Gastrocnemius medialis (tissue), 4 donors: ENCODE measurements at regions not wholly inside any gene's neighbourhood (a gene's known extent, or its start where the extent isn't known, plus 50 kb on each side); places are given as distances from the start of the nearest gene placed in this dataset.
"Not testable (repeated sequence)": the region's sequence is repeated elsewhere in the genome, so short reads cannot be mapped to it uniquely, and the experiment has no call there.

Experiments used
- ATAC-seq, 2 donors: fragments of 150-250 bp; one replicate each; pipeline ENCODE4 v1.9.1; 2016
- DNase-seq, 2 donors: peaks; one replicate each; pipeline ENCODE4 v3.0.0-alpha.2; 2019
- H3K27ac ChIP-seq, 4 donors: fragments of 200-600 bp; sonication (generic); 1 replicate in 1 of 4; 2 replicates in 3 of 4; pipeline ENCODE4 v1.5.1; 2016 to 2018; ENCODE audit warnings: mild to moderate bottlenecking in 2 of 4, moderate library complexity in 1 of 4
- H3K27me3 ChIP-seq, 3 donors: fragments of 200-600 bp; sonication (generic) in 2 of 3; 1 replicate in 1 of 3; 2 replicates in 2 of 3; pipeline versions ENCODE4 v1.5.1 to v1.6.0; 2016 to 2019; ENCODE audit warnings: mild to moderate bottlenecking in 1 of 3, moderate library complexity in 1 of 3
- H3K36me3 ChIP-seq, 2 donors: fragments of 200-600 bp; sonication (generic) in 1 of 2; one replicate each; pipeline ENCODE4 v1.5.1; 2017 to 2018
- H3K4me1 ChIP-seq, 2 donors: fragments of 200-600 bp; sonication (generic) in 1 of 2; one replicate each; pipeline ENCODE4 v1.5.1; 2016 to 2017; ENCODE audit warnings: mild to moderate bottlenecking in 2 of 2
- H3K4me3 ChIP-seq, 4 donors: fragments of 200-600 bp; sonication (generic) in 3 of 4; 1 replicate in 1 of 4; 2 replicates in 3 of 4; pipeline ENCODE4 v1.5.1; 2016 to 2019; ENCODE audit warnings: mild to moderate bottlenecking in 2 of 4
- H3K9me3 ChIP-seq, 3 donors: fragments of 200-600 bp; sonication (generic) in 2 of 3; 1 replicate in 1 of 3; 2 replicates in 2 of 3; pipeline ENCODE4 v1.5.1; 2016 to 2019
- POLR2A ChIP-seq, 2 donors: fragments of 450-650 bp; IDR thresholded peaks; one replicate each; pipeline ENCODE4 v1.6.1; 2017; ENCODE audit warnings: antibody characterized with exemption in 2 of 2, mild to moderate bottlenecking in 2 of 2, moderate library complexity in 2 of 2
- in situ Hi-C, 4 donors: fragments of 200-750 bp; cut with MboI; loops; one replicate each; pipeline versions ENCODE4 v1.15.0 to v1.8.0; 2017; ENCODE audit warnings: low sequenced_read_pairs in 4 of 4
- intact Hi-C: fragments of 100-400 bp; cut with DNase I; formaldehyde crosslinking; loops from one replicate; pipeline ENCODE4 v1.15.1; 2023; ENCODE audit warnings: low total_unique reads
- TF ChIP-seq, protein P1 (sequence below), 5 experiments: fragments of 450-650 bp in 3 of 5; fragments of 200-600 bp in 2 of 5; sonication (generic) in 2 of 5; IDR thresholded peaks in 4 of 5; conservative IDR thresholded peaks in 1 of 5; 1 replicate in 4 of 5; 2 replicates in 1 of 5; pipeline ENCODE4 v1.5.1; 2016 to 2019; ENCODE audit warnings: antibody characterized with exemption in 5 of 5, mild to moderate bottlenecking in 3 of 5, moderate library complexity in 3 of 5

DNA sequence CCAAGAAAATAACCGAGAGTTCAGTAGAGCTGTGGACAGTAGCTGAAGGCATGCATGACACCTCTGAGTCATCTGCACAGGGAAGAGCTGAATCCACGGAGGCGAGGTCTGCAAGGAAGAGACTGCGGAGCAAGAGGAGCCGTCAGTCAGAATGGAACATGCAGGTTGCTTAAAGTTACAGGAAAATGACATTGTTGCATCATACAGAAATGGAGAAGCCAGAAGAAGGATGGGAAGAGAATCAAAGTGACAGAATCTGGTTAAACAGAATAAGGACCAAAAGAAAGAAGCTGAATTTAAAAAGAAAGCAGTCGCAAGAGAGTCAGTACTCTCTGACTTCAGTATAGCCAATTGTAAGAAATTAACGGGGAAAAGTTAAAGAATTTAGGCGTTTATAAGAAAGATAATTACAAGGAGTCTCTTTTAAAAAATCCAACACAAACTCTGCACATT is 533.8 kb downstream of the ADCYAP1 start:
- intact Hi-C loops: no loop called here
- no peak for DNase-seq
- H3K27ac ChIP-seq: no peak overlapping the region
- ATAC-seq: no peak
- H3K4me1 ChIP-seq: no peaks in the 10 kb centered on the region
- TF ChIP-seq, protein P1, sequence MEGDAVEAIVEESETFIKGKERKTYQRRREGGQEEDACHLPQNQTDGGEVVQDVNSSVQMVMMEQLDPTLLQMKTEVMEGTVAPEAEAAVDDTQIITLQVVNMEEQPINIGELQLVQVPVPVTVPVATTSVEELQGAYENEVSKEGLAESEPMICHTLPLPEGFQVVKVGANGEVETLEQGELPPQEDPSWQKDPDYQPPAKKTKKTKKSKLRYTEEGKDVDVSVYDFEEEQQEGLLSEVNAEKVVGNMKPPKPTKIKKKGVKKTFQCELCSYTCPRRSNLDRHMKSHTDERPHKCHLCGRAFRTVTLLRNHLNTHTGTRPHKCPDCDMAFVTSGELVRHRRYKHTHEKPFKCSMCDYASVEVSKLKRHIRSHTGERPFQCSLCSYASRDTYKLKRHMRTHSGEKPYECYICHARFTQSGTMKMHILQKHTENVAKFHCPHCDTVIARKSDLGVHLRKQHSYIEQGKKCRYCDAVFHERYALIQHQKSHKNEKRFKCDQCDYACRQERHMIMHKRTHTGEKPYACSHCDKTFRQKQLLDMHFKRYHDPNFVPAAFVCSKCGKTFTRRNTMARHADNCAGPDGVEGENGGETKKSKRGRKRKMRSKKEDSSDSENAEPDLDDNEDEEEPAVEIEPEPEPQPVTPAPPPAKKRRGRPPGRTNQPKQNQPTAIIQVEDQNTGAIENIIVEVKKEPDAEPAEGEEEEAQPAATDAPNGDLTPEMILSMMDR (IDR thresholded peaks at IDR 0.05 in 4 of 5, conservative IDR thresholded peaks at IDR 0.05 in 1 of 5): no peak
- TF ChIP-seq POLR2A (IDR thresholded peaks at IDR 0.05): no peak
- no peaks in the 10 kb centered on the region for H3K36me3 ChIP-seq
- no peak overlapping the region for H3K4me3 ChIP-seq
- in situ Hi-C loops: loop anchor here in 1 of 4 donors (25.0 kb wide), 1 partner anchor 99 kb away; no protein-coding TSS in a partner anchor
- H3K27me3 ChIP-seq: no peaks in the 10 kb centered on the region
- H3K9me3 ChIP-seq: no peaks in the 10 kb centered on the region

DNA sequence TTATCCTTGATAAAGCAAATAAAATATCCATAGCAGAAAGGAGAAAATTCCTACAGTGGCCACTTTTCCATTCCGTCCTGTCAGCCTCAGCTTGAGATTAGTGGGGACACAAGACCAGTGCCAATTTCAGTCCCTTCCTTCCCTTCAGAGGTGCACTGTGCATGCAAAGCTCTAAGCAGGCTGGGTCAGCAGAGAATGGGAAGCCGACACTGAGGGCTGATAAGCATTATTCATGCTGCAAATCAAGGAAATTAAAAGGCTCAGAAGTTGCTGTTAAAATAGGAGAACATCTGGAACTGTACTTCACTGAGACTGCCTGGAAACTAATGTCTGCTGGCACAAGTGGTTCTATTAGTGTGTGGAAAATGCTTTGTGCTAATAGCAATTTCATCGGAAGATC is 534.3 kb downstream of the ADCYAP1 start:
- no peaks in the 10 kb centered on the region for H3K27me3 ChIP-seq
- H3K36me3 ChIP-seq: no peaks in the 10 kb centered on the region
- H3K4me1 ChIP-seq: no peaks in the 10 kb centered on the region
- TF ChIP-seq, protein P1 (IDR thresholded peaks at IDR 0.05 in 4 of 5, conservative IDR thresholded peaks at IDR 0.05 in 1 of 5): no peak
- TF ChIP-seq POLR2A (IDR thresholded peaks at IDR 0.05): no peak
- no peaks in the 10 kb centered on the region for H3K9me3 ChIP-seq
- no peak overlapping the region for H3K27ac ChIP-seq
- H3K4me3 ChIP-seq: no peak overlapping the region
- ATAC-seq (no peak), DNase-seq (no peak)
- in situ Hi-C loops (loop anchor here in 1 of 4 donors (25.0 kb wide), 1 partner anchor 98 kb away; no protein-coding TSS in a partner anchor), intact Hi-C loops (no loop called here)

GRCh38 chr18:1444062-1444461 is 539.4 kb downstream of the ADCYAP1 start:
- H3K27ac ChIP-seq, DNase-seq, intact Hi-C loops, H3K9me3 ChIP-seq, H3K4me1 ChIP-seq, H3K4me3 ChIP-seq, H3K36me3 ChIP-seq, ATAC-seq, H3K27me3 ChIP-seq: not testable (repeated sequence)
- in situ Hi-C loops: loop anchor here in 1 of 4 donors (25.0 kb wide), 1 partner anchor 93 kb away; no protein-coding TSS in a partner anchor

- no peak for TF ChIP-seq POLR2A (IDR thresholded peaks at IDR 0.05)
- TF ChIP-seq, protein P1 (IDR thresholded peaks at IDR 0.05 in 4 of 5, conservative IDR thresholded peaks at IDR 0.05 in 1 of 5): no peak
- H3K9me3 ChIP-seq: no peaks in the 10 kb centered on the region
- DNase-seq (no peak), ATAC-seq (no peak)
- no peaks in the 10 kb centered on the region for H3K27me3 ChIP-seq
- in situ Hi-C loops: loop anchor here in 1 of 4 donors (25.0 kb wide), 1 partner anchor 91 kb away; no protein-coding TSS in a partner anchor
- no peak overlapping the region for H3K27ac ChIP-seq
- intact Hi-C loops: no loop called here
- no peak overlapping the region for H3K4me3 ChIP-seq
- no peaks in the 10 kb centered on the region for H3K36me3 ChIP-seq
- no peaks in the 10 kb centered on the region for H3K4me1 ChIP-seq
Measured at GRCh38 chr18:1446765-1447164, 542.1 kb downstream of the ADCYAP1 start.

- Histone ChIP-seq H3K4me3 (no peak overlapping the region), H3K36me3 (no peaks in the 10 kb centered on the region), H3K27me3 (no peaks in the 10 kb centered on the region), H3K27ac (no peak overlapping the region), H3K9me3 (no peaks in the 10 kb centered on the region), H3K4me1 (no peaks in the 10 kb centered on the region)
- DNase-seq: no peak
- in situ Hi-C loops (no loop called here), intact Hi-C loops (no loop called here)
- ATAC-seq: no peak
- TF ChIP-seq, protein P1 (IDR thresholded peaks at IDR 0.05 in 4 of 5, conservative IDR thresholded peaks at IDR 0.05 in 1 of 5): no peak
- no peak for TF ChIP-seq POLR2A (IDR thresholded peaks at IDR 0.05)
Measured at GRCh38 chr18:1452821-1453220, 548.1 kb downstream of the ADCYAP1 start.
